ENCODE measurements at regions not wholly inside any gene's neighbourhood (a gene's known extent, or its start where the extent isn't known, plus 50 kb on each side); places are given as distances from the start of the nearest gene placed in this dataset.

DNA sequence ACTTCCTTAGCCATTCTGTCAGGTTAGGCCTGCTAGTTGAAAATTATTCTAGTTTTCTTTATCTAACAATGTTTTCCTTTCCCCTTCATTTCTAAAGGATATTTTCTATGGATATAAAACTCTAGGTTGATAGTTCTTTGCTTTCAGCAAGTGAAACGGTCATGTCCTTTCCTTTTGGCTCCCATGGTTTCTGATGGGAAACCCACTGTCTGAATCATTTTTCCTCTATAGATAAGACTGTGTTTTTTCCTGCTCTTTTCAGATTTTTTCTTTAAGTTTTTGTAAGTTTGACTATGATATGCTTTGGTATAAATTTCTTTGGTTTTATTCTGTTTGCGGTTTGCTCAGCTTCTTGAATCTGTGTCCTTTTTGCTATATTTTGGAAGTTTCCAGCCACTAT, 800.9 kb downstream of the USP25 start:
- H3K9ac ChIP-seq (ENCODE audit: low read depth, low read length, poor library complexity), result no peak overlapping the region
- no peak overlapping the region for H2AK5ac ChIP-seq (ENCODE audit: low read depth, low read length)
- no peak overlapping the region for H3K14ac ChIP-seq (ENCODE audit: low read length)
- no peak overlapping the region for H2BK5ac ChIP-seq (ENCODE audit: low read length)
- peaks cover 0 to 15% of the 10 kb centered on the region in 2 donors for H3K9me3 ChIP-seq (replicated peaks in 1 of 2; ENCODE audit: control insufficient read depth in 2 of 2, insufficient read depth in 1 of 2, low read depth in 1 of 2, low read length in 2 of 2)
- peaks cover 3 to 5% of the 10 kb centered on the region in 2 donors for H3K4me1 ChIP-seq (ENCODE audit: control insufficient read depth in 2 of 2, insufficient read depth in 1 of 2, low read depth in 1 of 2, low read length in 2 of 2)
- no CpG with 5 or more reads among the region's 2 CpGs for WGBS, 2 donors (ENCODE audit: extremely low coverage in 2 of 2, insufficient read length in 2 of 2, insufficient replicate concordance in 1 of 2)
- H3K23ac ChIP-seq (ENCODE audit: low read depth, low read length, poor library complexity), result no peak overlapping the region
- DNase-seq (ENCODE audit: low spot score), result no peak
- no peak overlapping the region for H3K4ac ChIP-seq (ENCODE audit: low read length)
- H3K27ac ChIP-seq (replicated peaks; ENCODE audit: low read length), result no peak overlapping the region
- H2BK12ac ChIP-seq (ENCODE audit: low read length), result no peak overlapping the region
- H2AFZ ChIP-seq (ENCODE audit: low read length), result no peak overlapping the region
- no peak overlapping the region for H3K4me2 ChIP-seq (ENCODE audit: insufficient read depth, low read length, poor library complexity, severe bottlenecking)
- no peaks in the 10 kb centered on the region for H3K79me1 ChIP-seq (ENCODE audit: low read depth, low read length)
- H3K27me3 ChIP-seq (ENCODE audit: control insufficient read depth in 3 of 3, insufficient read depth in 3 of 3, low read depth in 1 of 3, low read length in 3 of 3), result no peaks in the 10 kb centered on the region
- no peak overlapping the region for H4K91ac ChIP-seq (ENCODE audit: low read depth, low read length, poor library complexity)
- no peak overlapping the region for H2BK120ac ChIP-seq (ENCODE audit: low read depth, low read length)
- no peak overlapping the region for H3K4me3 ChIP-seq (ENCODE audit: low read length in 2 of 2)
- no peak overlapping the region for H4K8ac ChIP-seq (ENCODE audit: low read depth, low read length)
- H2BK15ac ChIP-seq (ENCODE audit: low read length), result no peak overlapping the region
- H3K36me3 ChIP-seq (replicated peaks in 1 of 2; ENCODE audit: control insufficient read depth in 2 of 2, insufficient read depth in 2 of 2, low read length in 2 of 2), result no peaks in the 10 kb centered on the region
- H3K18ac ChIP-seq (ENCODE audit: low read length), result no peak overlapping the region

DNA sequence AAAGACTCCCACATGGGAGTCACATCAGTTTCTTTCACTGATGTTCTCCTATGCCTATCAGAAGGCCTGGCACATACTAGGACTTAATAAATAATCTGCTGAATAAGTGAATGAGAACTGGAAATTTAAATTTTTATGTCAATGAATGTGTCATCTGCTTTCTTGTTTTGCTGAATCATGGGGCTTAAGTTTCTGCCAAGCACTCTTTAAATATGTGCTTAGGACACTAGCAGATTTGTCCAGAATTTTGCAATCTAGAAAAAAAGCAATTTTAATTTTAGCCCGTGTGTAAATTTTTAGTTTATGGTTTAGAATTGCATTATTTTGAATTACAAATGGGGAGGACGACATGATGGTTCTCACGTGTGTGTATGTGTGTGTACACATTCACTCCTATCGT, 803.1 kb downstream of the USP25 start:
- DNase-seq (ENCODE audit: low spot score), result no peak
- H3K4me3 ChIP-seq (ENCODE audit: low read length in 2 of 2), result no peak overlapping the region
- WGBS, 2 donors (ENCODE audit: extremely low coverage in 2 of 2, insufficient read length in 2 of 2, insufficient replicate concordance in 1 of 2), result no CpG with 5 or more reads among the region's 4 CpGs
- no peak overlapping the region for H3K23ac ChIP-seq (ENCODE audit: low read depth, low read length, poor library complexity)
- H2BK120ac ChIP-seq (ENCODE audit: low read depth, low read length), result no peak overlapping the region
- H3K4me1 ChIP-seq (ENCODE audit: control insufficient read depth in 2 of 2, insufficient read depth in 1 of 2, low read depth in 1 of 2, low read length in 2 of 2), result peaks cover 3 to 5% of the 10 kb centered on the region in 2 donors
- no peak overlapping the region for H2AK5ac ChIP-seq (ENCODE audit: low read depth, low read length)
- H3K4ac ChIP-seq (ENCODE audit: low read length), result no peak overlapping the region
- H3K27ac ChIP-seq (replicated peaks; ENCODE audit: low read length), result no peak overlapping the region
- H3K79me1 ChIP-seq (ENCODE audit: low read depth, low read length), result no peaks in the 10 kb centered on the region
- H2BK12ac ChIP-seq (ENCODE audit: low read length), result no peak overlapping the region
- no peak overlapping the region for H2BK5ac ChIP-seq (ENCODE audit: low read length)
- H2BK15ac ChIP-seq (ENCODE audit: low read length), result no peak overlapping the region
- H3K9me3 ChIP-seq (replicated peaks in 1 of 2; ENCODE audit: control insufficient read depth in 2 of 2, insufficient read depth in 1 of 2, low read depth in 1 of 2, low read length in 2 of 2), result peaks cover 0 to 12% of the 10 kb centered on the region in 2 donors
- H3K27me3 ChIP-seq (ENCODE audit: control insufficient read depth in 3 of 3, insufficient read depth in 3 of 3, low read depth in 1 of 3, low read length in 3 of 3), result no peaks in the 10 kb centered on the region
- no peak overlapping the region for H3K9ac ChIP-seq (ENCODE audit: low read depth, low read length, poor library complexity)
- no peak overlapping the region for H4K8ac ChIP-seq (ENCODE audit: low read depth, low read length)
- H3K18ac ChIP-seq (ENCODE audit: low read length), result no peak overlapping the region
- no peak overlapping the region for H3K14ac ChIP-seq (ENCODE audit: low read length)
- no peak overlapping the region for H3K4me2 ChIP-seq (ENCODE audit: insufficient read depth, low read length, poor library complexity, severe bottlenecking)
- H2AFZ ChIP-seq (ENCODE audit: low read length), result no peak overlapping the region
- no peak overlapping the region for H4K91ac ChIP-seq (ENCODE audit: low read depth, low read length, poor library complexity)
- no peaks in the 10 kb centered on the region for H3K36me3 ChIP-seq (replicated peaks in 1 of 2; ENCODE audit: control insufficient read depth in 2 of 2, insufficient read depth in 2 of 2, low read length in 2 of 2)

- Histone ChIP-seq H2BK15ac (ENCODE audit: low read length) (no peak overlapping the region), H2AK5ac (ENCODE audit: low read depth, low read length) (no peak overlapping the region), H3K9ac (ENCODE audit: low read depth, low read length, poor library complexity) (no peak overlapping the region), H3K27ac (replicated peaks; ENCODE audit: low read length) (no peak overlapping the region), H2BK120ac (ENCODE audit: low read depth, low read length) (no peak overlapping the region), H3K14ac (ENCODE audit: low read length) (no peak overlapping the region), H3K9me3 (replicated peaks in 1 of 2; ENCODE audit: control insufficient read depth in 2 of 2, insufficient read depth in 1 of 2, low read depth in 1 of 2, low read length in 2 of 2) (peaks cover 0 to 12% of the 10 kb centered on the region in 2 donors), H3K36me3 (replicated peaks in 1 of 2; ENCODE audit: control insufficient read depth in 2 of 2, insufficient read depth in 2 of 2, low read length in 2 of 2) (no peaks in the 10 kb centered on the region), H3K4me1 (ENCODE audit: control insufficient read depth in 2 of 2, insufficient read depth in 1 of 2, low read depth in 1 of 2, low read length in 2 of 2) (peaks cover 3 to 5% of the 10 kb centered on the region in 2 donors), H3K27me3 (ENCODE audit: control insufficient read depth in 3 of 3, insufficient read depth in 3 of 3, low read depth in 1 of 3, low read length in 3 of 3) (no peaks in the 10 kb centered on the region), H3K18ac (ENCODE audit: low read length) (no peak overlapping the region), H3K4ac (ENCODE audit: low read length) (no peak overlapping the region), H2BK12ac (ENCODE audit: low read length) (no peak overlapping the region), H2BK5ac (ENCODE audit: low read length) (no peak overlapping the region), H3K4me3 (ENCODE audit: low read length in 2 of 2) (no peak overlapping the region), H4K8ac (ENCODE audit: low read depth, low read length) (no peak overlapping the region), H3K79me1 (ENCODE audit: low read depth, low read length) (no peaks in the 10 kb centered on the region), H3K23ac (ENCODE audit: low read depth, low read length, poor library complexity) (no peak overlapping the region), H3K4me2 (ENCODE audit: insufficient read depth, low read length, poor library complexity, severe bottlenecking) (no peak overlapping the region), H4K91ac (ENCODE audit: low read depth, low read length, poor library complexity) (no peak overlapping the region), H2AFZ (ENCODE audit: low read length) (no peak overlapping the region)
- no CpG with 5 or more reads among the region's 9 CpGs for WGBS, 2 donors (ENCODE audit: extremely low coverage in 2 of 2, insufficient read length in 2 of 2, insufficient replicate concordance in 1 of 2)
- DNase-seq (ENCODE audit: low spot score), result no peak
These were observed 804.1 kb downstream of the USP25 start for GRCh38 chr21:16533692-16534407.

DNA sequence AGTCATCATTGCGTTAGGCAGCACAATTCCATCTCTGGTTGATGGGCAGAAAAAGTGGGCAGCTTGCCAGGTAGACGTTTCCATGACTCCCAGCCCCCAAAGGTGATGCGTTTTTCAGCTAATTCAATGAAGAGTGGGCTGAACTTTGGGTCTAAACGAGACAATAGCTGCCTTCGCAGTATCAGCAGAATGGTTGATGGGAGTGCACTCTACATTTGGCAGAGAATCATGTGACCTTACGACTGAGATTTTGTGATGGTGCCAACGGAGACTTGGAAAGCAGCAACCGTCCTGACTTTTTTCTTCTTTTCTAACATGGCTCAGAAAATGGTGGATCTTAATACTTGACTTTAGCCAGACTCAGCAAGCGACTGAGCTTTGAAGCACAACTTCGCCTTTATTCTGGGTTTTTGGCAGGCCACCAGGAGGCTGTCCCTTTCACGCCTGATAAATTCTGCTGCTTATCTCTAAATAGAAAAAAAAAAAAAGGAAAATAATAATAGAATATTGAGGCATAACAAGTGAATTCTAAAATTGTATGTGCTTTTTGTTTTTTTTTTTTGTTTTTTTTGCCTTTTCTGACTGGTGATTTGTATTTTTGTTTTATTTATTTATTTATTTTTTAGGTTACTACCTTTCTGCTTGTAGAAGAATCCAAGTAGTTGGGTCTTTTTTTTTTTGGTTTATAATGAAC, 804.8 kb downstream of the USP25 start:
- no peak overlapping the region for H2BK12ac ChIP-seq (ENCODE audit: low read length)
- WGBS, 2 donors (ENCODE audit: extremely low coverage in 2 of 2, insufficient read length in 2 of 2, insufficient replicate concordance in 1 of 2), result no CpG with 5 or more reads among the region's 11 CpGs
- H2BK120ac ChIP-seq (ENCODE audit: low read depth, low read length), result no peak overlapping the region
- H3K23ac ChIP-seq (ENCODE audit: low read depth, low read length, poor library complexity), result no peak overlapping the region
- no peak overlapping the region for H3K9ac ChIP-seq (ENCODE audit: low read depth, low read length, poor library complexity)
- peaks cover 3 to 5% of the 10 kb centered on the region in 2 donors for H3K4me1 ChIP-seq (ENCODE audit: control insufficient read depth in 2 of 2, insufficient read depth in 1 of 2, low read depth in 1 of 2, low read length in 2 of 2)
- H3K4me3 ChIP-seq (ENCODE audit: low read length in 2 of 2), result no peak overlapping the region
- no peak overlapping the region for H2BK5ac ChIP-seq (ENCODE audit: low read length)
- H3K27ac ChIP-seq (replicated peaks; ENCODE audit: low read length), result no peak overlapping the region
- no peak overlapping the region for H2AFZ ChIP-seq (ENCODE audit: low read length)
- H3K18ac ChIP-seq (ENCODE audit: low read length), result no peak overlapping the region
- H3K4me2 ChIP-seq (ENCODE audit: insufficient read depth, low read length, poor library complexity, severe bottlenecking), result no peak overlapping the region
- no peak overlapping the region for H2AK5ac ChIP-seq (ENCODE audit: low read depth, low read length)
- peaks cover 0 to 12% of the 10 kb centered on the region in 2 donors for H3K9me3 ChIP-seq (replicated peaks in 1 of 2; ENCODE audit: control insufficient read depth in 2 of 2, insufficient read depth in 1 of 2, low read depth in 1 of 2, low read length in 2 of 2)
- no peaks in the 10 kb centered on the region for H3K27me3 ChIP-seq (ENCODE audit: control insufficient read depth in 3 of 3, insufficient read depth in 3 of 3, low read depth in 1 of 3, low read length in 3 of 3)
- no peak overlapping the region for H3K4ac ChIP-seq (ENCODE audit: low read length)
- no peak overlapping the region for H4K91ac ChIP-seq (ENCODE audit: low read depth, low read length, poor library complexity)
- DNase-seq (ENCODE audit: low spot score), result no peak
- H3K14ac ChIP-seq (ENCODE audit: low read length), result no peak overlapping the region
- peaks cover 0 to 2% of the 10 kb centered on the region in 2 donors for H3K36me3 ChIP-seq (replicated peaks in 1 of 2; ENCODE audit: control insufficient read depth in 2 of 2, insufficient read depth in 2 of 2, low read length in 2 of 2)
- no peak overlapping the region for H2BK15ac ChIP-seq (ENCODE audit: low read length)
- no peak overlapping the region for H4K8ac ChIP-seq (ENCODE audit: low read depth, low read length)
- H3K79me1 ChIP-seq (ENCODE audit: low read depth, low read length), result no peaks in the 10 kb centered on the region

All from neuronal stem cell (in vitro differentiated cells).